Neural cell (in vitro differentiated cells): ENCODE measurements at regions not wholly inside any gene's neighbourhood (a gene's known extent, or its start where the extent isn't known, plus 50 kb on each side); places are given as distances from the start of the nearest gene placed in this dataset.

ENCODE experiments used
- EP300 ChIP-seq: fragments of 450-650 bp; conservative IDR thresholded peaks from 2 replicates; pipeline ENCODE4 v1.6.1; 2014; ENCODE audit warnings: antibody characterized with exemption, mild to moderate bottlenecking, moderate library complexity; ENCODE audit not compliant: poor library complexity, severe bottlenecking
- EZH2 ChIP-seq: fragments of 200-600, 300-800 bp; shearing (Covaris generic), sonication (generic); IDR thresholded peaks from 2 replicates; pipeline ENCODE4 v1.6.1; 2014; ENCODE audit warnings: antibody characterized with exemption, low read length, borderline replicate concordance, mild to moderate bottlenecking; ENCODE audit not compliant: insufficient read depth, poor library complexity, severe bottlenecking
- POLR2AphosphoS5 ChIP-seq: IDR thresholded peaks from 2 replicates; pipeline ENCODE4 v1.6.1; 2012
- TF ChIP-seq, protein P1 (sequence below): fragments of 450-650 bp; IDR thresholded peaks from 2 replicates; pipeline ENCODE4 v1.5.1; 2014; ENCODE audit warnings: antibody characterized with exemption, mild to moderate bottlenecking, moderate library complexity; ENCODE audit not compliant: poor library complexity, severe bottlenecking

DNA sequence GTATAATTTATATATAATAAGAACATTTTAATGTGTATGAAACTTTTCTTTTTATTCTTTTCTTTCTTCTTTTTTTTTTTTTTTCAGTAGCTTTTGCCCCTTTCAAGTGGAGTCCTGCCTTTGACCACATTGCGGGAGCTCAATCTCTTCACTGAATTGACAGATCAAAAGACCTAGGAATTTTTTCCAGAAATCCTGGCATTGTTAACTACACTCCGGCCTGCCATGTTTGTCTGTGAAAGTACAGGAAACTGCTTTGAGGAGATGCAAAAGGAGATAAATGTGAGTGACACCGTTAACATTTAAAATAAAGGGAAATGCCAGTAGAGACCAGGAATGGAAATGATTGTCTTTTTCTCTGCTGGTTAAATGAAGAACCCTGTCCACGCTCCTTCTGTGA is 159.3 kb upstream of the VCX3A start:
- TF ChIP-seq EP300 = no peak
- TF ChIP-seq, protein P1, sequence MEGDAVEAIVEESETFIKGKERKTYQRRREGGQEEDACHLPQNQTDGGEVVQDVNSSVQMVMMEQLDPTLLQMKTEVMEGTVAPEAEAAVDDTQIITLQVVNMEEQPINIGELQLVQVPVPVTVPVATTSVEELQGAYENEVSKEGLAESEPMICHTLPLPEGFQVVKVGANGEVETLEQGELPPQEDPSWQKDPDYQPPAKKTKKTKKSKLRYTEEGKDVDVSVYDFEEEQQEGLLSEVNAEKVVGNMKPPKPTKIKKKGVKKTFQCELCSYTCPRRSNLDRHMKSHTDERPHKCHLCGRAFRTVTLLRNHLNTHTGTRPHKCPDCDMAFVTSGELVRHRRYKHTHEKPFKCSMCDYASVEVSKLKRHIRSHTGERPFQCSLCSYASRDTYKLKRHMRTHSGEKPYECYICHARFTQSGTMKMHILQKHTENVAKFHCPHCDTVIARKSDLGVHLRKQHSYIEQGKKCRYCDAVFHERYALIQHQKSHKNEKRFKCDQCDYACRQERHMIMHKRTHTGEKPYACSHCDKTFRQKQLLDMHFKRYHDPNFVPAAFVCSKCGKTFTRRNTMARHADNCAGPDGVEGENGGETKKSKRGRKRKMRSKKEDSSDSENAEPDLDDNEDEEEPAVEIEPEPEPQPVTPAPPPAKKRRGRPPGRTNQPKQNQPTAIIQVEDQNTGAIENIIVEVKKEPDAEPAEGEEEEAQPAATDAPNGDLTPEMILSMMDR = no peak
- no peak for TF ChIP-seq POLR2AphosphoS5
- TF ChIP-seq EZH2 = no peak
